Colonic mucosa (tissue), 4 donors: ENCODE measurements at regions not wholly inside any gene's neighbourhood (a gene's known extent, or its start where the extent isn't known, plus 50 kb on each side); places are given as distances from the start of the nearest gene placed in this dataset.

Experiments
- DNase-seq: peaks from one replicate; pipeline ENCODE4 v3.0.0-alpha.2; 2020
- H3K27ac ChIP-seq: fragments of 200-600 bp; one replicate; pipeline ENCODE4 v1.8.0; 2021
- H3K27me3 ChIP-seq: fragments of 200-600 bp; one replicate; pipeline ENCODE4 v1.8.0; 2021
- H3K36me3 ChIP-seq: fragments of 200-600 bp; one replicate; pipeline ENCODE4 v1.8.0; 2021
- H3K4me1 ChIP-seq: fragments of 200-600 bp; one replicate; pipeline ENCODE4 v1.8.0; 2021; ENCODE audit warnings: mild to moderate bottlenecking
- H3K4me3 ChIP-seq: fragments of 200-600 bp; one replicate; pipeline ENCODE4 v1.8.0; 2021
- H3K9ac ChIP-seq, 2 donors: one replicate each; pipeline ENCODE4 v1.7.0; 2013; ENCODE audit warnings: control low read depth in 2 of 2, low read depth in 2 of 2, low read length in 2 of 2
- H3K9me3 ChIP-seq: fragments of 200-600 bp; one replicate; pipeline ENCODE4 v1.8.0; 2021
- intact Hi-C: fragments of 100-400 bp; cut with DNase I; formaldehyde crosslinking; loops from one replicate; pipeline ENCODE4 v1.14.1; 2022
- TF ChIP-seq, protein P1 (sequence below): fragments of 200-600 bp; IDR thresholded peaks from one replicate; pipeline ENCODE4 v1.8.0; 2022; ENCODE audit warnings: antibody characterized with exemption, mild to moderate bottlenecking
- donor health status: healthy.
- donor health status: DM: no; HTN: no; CAD: no.
- donor health status: DM: no; HTN: no; CAD: no.

DNA sequence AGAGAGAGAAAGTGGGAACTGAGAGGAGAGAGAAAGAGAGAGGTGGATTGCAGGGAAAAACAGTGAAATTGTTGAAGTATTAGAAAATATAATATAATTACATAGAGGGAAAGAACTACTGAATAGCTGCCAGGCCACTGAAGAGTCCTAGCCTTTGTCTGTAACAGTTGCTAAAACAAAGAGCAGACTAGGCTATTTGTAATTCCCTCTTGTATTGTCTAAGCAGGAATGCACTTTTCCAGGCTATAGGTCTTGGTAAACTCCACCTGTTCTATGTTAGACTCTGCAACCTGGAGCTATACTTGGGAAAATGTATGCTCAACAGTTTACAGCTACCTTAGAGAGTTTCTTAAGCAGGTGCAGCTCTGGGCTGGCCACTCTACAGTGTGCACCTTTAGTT is 1063.3 kb downstream of the ADGRL3 start:
- Histone ChIP-seq H3K27me3 (no peaks in the 10 kb centered on the region), H3K4me1 (no peaks in the 10 kb centered on the region), H3K4me3 (no peak overlapping the region), H3K27ac (no peak overlapping the region), H3K9me3 (no peaks in the 10 kb centered on the region), H3K36me3 (no peaks in the 10 kb centered on the region), H3K9ac (no peak overlapping the region)
- DNase-seq = no peak
- intact Hi-C loops = no loop called here
- TF ChIP-seq, protein P1, sequence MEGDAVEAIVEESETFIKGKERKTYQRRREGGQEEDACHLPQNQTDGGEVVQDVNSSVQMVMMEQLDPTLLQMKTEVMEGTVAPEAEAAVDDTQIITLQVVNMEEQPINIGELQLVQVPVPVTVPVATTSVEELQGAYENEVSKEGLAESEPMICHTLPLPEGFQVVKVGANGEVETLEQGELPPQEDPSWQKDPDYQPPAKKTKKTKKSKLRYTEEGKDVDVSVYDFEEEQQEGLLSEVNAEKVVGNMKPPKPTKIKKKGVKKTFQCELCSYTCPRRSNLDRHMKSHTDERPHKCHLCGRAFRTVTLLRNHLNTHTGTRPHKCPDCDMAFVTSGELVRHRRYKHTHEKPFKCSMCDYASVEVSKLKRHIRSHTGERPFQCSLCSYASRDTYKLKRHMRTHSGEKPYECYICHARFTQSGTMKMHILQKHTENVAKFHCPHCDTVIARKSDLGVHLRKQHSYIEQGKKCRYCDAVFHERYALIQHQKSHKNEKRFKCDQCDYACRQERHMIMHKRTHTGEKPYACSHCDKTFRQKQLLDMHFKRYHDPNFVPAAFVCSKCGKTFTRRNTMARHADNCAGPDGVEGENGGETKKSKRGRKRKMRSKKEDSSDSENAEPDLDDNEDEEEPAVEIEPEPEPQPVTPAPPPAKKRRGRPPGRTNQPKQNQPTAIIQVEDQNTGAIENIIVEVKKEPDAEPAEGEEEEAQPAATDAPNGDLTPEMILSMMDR = no peak

DNA sequence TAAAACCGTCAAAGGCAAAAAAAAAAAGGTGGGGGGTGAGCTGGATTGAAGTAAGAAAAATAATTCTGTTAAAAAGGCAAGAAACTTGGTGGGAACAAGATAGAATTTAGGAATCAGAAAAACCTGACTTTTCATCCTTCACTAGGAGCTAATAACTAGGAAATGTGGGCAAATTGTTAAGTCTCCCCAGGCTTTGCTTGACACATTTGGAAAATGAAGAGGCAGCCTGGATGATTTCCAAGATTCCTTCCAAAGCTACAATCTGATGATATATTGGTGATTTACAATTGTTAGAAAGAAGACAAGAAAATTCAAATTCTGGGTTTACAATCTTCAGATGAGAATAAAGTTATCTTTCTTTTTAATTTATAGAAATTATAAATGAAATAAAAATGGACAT is 1062.5 kb downstream of the ADGRL3 start:
- no peak overlapping the region for H3K9ac ChIP-seq
- H3K9me3 ChIP-seq = no peaks in the 10 kb centered on the region
- H3K27me3 ChIP-seq = no peaks in the 10 kb centered on the region
- no peak for DNase-seq
- H3K4me3 ChIP-seq = no peak overlapping the region
- no peak overlapping the region for H3K27ac ChIP-seq
- TF ChIP-seq, protein P1 = no peak
- intact Hi-C loops = no loop called here
- no peaks in the 10 kb centered on the region for H3K36me3 ChIP-seq
- H3K4me1 ChIP-seq = no peaks in the 10 kb centered on the region

DNA sequence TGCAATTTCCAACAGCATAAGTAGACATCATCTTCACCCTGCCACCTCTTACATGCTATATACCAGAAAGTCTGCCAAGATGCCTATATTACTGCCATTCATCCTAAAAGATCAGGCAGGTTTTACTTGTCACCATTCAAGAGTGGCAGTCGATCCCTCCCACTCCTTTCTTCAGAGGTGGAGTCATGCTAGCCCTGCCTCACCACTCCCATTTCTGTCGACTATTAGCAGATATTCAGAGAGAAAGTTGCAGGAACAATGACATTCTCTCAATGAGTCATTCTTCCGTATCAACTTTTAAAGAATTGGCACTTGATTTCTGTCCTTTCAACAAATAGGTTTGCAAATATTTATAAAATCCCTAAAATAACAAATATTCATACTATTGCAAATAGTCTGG is 1060.1 kb downstream of the ADGRL3 start:
- Histone ChIP-seq H3K9me3 (no peaks in the 10 kb centered on the region), H3K9ac (no peak overlapping the region), H3K4me1 (no peaks in the 10 kb centered on the region), H3K27ac (no peak overlapping the region), H3K36me3 (no peaks in the 10 kb centered on the region), H3K4me3 (no peak overlapping the region), H3K27me3 (no peaks in the 10 kb centered on the region)
- intact Hi-C loops = no loop called here
- TF ChIP-seq, protein P1 = no peak
- no peak for DNase-seq

DNA sequence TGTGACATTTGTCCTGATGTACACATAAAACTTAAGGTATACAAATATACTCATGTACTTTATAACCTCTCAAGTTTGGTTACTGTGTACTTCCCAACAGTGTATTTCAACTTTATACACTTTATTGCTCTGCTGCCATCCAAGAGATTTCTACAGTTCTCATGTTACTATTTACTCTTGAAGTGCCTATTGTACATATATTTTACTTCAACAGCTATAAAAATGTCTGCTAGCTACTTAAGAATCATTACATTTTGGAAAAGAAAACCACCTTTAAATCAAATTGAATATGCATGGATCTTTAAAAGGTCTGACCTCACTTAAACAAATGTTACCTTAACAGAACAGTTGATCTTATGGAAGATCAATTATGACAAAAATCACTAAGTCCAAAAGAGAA is 1056.4 kb downstream of the ADGRL3 start:
- Histone ChIP-seq H3K27ac (no peak overlapping the region), H3K36me3 (no peaks in the 10 kb centered on the region), H3K27me3 (no peaks in the 10 kb centered on the region), H3K4me1 (no peaks in the 10 kb centered on the region), H3K4me3 (no peak overlapping the region), H3K9ac (no peak overlapping the region), H3K9me3 (no peaks in the 10 kb centered on the region)
- DNase-seq = no peak
- TF ChIP-seq, protein P1 = no peak
- intact Hi-C loops = no loop called here

DNA sequence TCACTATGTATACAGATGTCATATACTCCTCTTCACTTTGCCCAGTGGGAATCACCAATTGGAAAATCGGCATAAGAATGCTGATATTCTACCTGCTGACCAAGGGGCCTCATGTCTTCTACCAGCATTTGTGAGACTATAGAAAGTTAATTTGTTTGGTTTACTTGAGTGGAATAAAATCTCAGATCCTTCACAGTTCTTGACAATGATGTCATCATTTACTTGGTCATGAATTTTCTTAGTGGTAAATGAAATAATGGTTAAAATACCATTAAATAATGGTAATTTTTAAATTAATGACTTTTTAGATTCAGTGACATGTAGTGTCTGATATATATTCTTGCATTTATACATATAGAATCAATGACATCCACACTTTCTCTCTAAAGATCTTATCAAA is 1052.6 kb downstream of the ADGRL3 start:
- TF ChIP-seq, protein P1 = no peak
- intact Hi-C loops = no loop called here
- H3K4me1 ChIP-seq = no peaks in the 10 kb centered on the region
- no peak overlapping the region for H3K9ac ChIP-seq
- H3K9me3 ChIP-seq = no peaks in the 10 kb centered on the region
- no peak overlapping the region for H3K4me3 ChIP-seq
- no peaks in the 10 kb centered on the region for H3K27me3 ChIP-seq
- H3K27ac ChIP-seq = no peak overlapping the region
- no peak for DNase-seq
- H3K36me3 ChIP-seq = no peaks in the 10 kb centered on the region

DNA sequence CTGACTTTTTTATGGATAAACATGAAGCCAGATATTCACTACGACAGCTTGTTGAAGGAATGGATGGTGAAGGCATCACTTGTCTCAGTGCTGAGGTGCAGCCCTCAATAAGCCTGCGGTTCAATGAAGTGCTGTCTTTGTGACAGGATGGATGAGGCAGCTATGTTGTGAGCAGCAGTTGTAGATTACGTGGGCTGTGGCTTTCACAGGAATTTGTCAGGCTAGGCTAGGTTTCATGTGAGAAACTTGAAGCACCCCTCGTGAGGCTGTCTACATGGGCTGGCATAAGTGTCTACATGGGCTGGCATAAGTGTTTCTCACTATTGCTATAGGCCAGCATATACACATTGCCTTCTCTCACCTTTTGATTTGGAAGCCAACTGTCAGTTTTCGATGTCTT is 1050.0 kb downstream of the ADGRL3 start:
- TF ChIP-seq, protein P1 = no peak
- intact Hi-C loops = no loop called here

More for the DNA sequence above, 1050.0 kb downstream of the ADGRL3 start:
- Histone ChIP-seq H3K36me3 (no peaks in the 10 kb centered on the region), H3K9ac (no peak overlapping the region), H3K27ac (no peak overlapping the region), H3K4me3 (no peak overlapping the region), H3K27me3 (no peaks in the 10 kb centered on the region), H3K9me3 (no peaks in the 10 kb centered on the region), H3K4me1 (no peaks in the 10 kb centered on the region)
- no peak for DNase-seq
